B cell (primary cell): ENCODE measurements at regions not wholly inside any gene's neighbourhood (a gene's known extent, or its start where the extent isn't known, plus 50 kb on each side); places are given as distances from the start of the nearest gene placed in this dataset.

Source experiments
- ATAC-seq: fragments of 200-7000 bp; cut with Tn5 transposase; one replicate; pipeline ENCODE4 v1.10.0; 2021; ENCODE audit warnings: low read depth, mild to moderate bottlenecking, moderate number of reproducible peaks, moderate library complexity
- CTCF ChIA-PET: fragments of 350-600 bp; sonication (Branson Sonifier 250); formaldehyde crosslinking; loops from one replicate; lab custom pipeline; 2021; ENCODE audit warnings: antibody characterized with exemption, inconsistent platforms; lab: Charles Lee
- POLR2A ChIA-PET: fragments of 350-600 bp; sonication (Branson Sonifier 250); formaldehyde crosslinking; loops from one replicate; lab custom pipeline; 2021; ENCODE audit warnings: antibody characterized with exemption; lab: Charles Lee
- DNase-seq: peaks from one replicate; pipeline ENCODE4 v3.0.0; 2013
- H2AFZ ChIP-seq: 2 replicates; pipeline ENCODE4 v1.6.1; 2012; ENCODE audit warnings: mild to moderate bottlenecking, low read depth, low read length; ENCODE audit not compliant: insufficient read depth, poor library complexity, severe bottlenecking
- H3K27ac ChIP-seq, 2 donors: 1 replicate in 1 of 2; 2 replicates in 1 of 2; pipeline ENCODE4 v1.5.1; 2012 to 2013; ENCODE audit warnings: low read length in 2 of 2, mild to moderate bottlenecking in 2 of 2, moderate library complexity in 1 of 2
- H3K27me3 ChIP-seq, 4 experiments: fragments of 200-600 bp in 1 of 4; sonication (generic) in 1 of 4; replicated peaks in 1 of 4; 1 replicate in 2 of 4; 2 replicates in 2 of 4; pipeline versions ENCODE4 v1.6.1 to v1.7.0; 2013 to 2016; ENCODE audit warnings: low read length in 3 of 4, mild to moderate bottlenecking in 2 of 4, mixed read lengths in 1 of 4, moderate library complexity in 1 of 4; ENCODE audit not compliant: insufficient read depth in 4 of 4, control insufficient read depth in 3 of 4; ENCODE audit errors: control extremely low read depth in 1 of 4
- H3K36me3 ChIP-seq, 2 experiments: replicated peaks in 1 of 2; 1 replicate in 1 of 2; 2 replicates in 1 of 2; pipeline versions ENCODE4 v1.6.1 to v1.7.1; 2013; ENCODE audit warnings: low read length in 1 of 2; ENCODE audit not compliant: insufficient read depth in 2 of 2, control insufficient read depth in 1 of 2; ENCODE audit errors: control extremely low read depth in 1 of 2, extremely low read depth in 1 of 2
- H3K4me1 ChIP-seq, 2 donors: fragments of 200-600 bp in 1 of 2; sonication (generic) in 1 of 2; 1 replicate in 1 of 2; 2 replicates in 1 of 2; pipeline versions ENCODE4 v1.5.1 to v1.6.1; 2013 to 2017; ENCODE audit warnings: low read length in 2 of 2; ENCODE audit not compliant: control insufficient read depth in 2 of 2, insufficient read depth in 2 of 2
- H3K4me2 ChIP-seq: replicated peaks from 2 replicates; pipeline ENCODE3; 2012; ENCODE audit warnings: mild to moderate bottlenecking, low read depth, low read length; ENCODE audit not compliant: poor library complexity, severe bottlenecking
- H3K4me3 ChIP-seq, 5 experiments: fragments of 200-600 bp in 1 of 5; sonication (generic) in 1 of 5; 1 replicate in 3 of 5; 2 replicates in 2 of 5; pipeline versions ENCODE4 v1.5.1 to v1.7.0; 2011 to 2016; ENCODE audit warnings: low read length in 4 of 5, mild to moderate bottlenecking in 4 of 5, low read depth in 2 of 5, control low read depth in 1 of 5, moderate library complexity in 1 of 5; ENCODE audit not compliant: insufficient read depth in 1 of 5; ENCODE audit errors: control extremely low read depth in 1 of 5, extremely low read depth in 1 of 5
- H3K79me2 ChIP-seq: fragments of 200-600 bp; sonication (generic); one replicate; pipeline ENCODE4 v1.6.0; 2016; ENCODE audit warnings: low read length; ENCODE audit not compliant: control insufficient read depth, insufficient read depth
- H3K9ac ChIP-seq: fragments of 200-600 bp; sonication (generic); 2 replicates; pipeline ENCODE4 v1.6.1; 2017; ENCODE audit warnings: mild to moderate bottlenecking, low read length, moderate library complexity
- H3K9me3 ChIP-seq, 3 donors: one replicate each; pipeline versions ENCODE4 v1.6.1 to v1.7.1; 2013; ENCODE audit warnings: low read length in 2 of 3; ENCODE audit not compliant: control insufficient read depth in 2 of 3, insufficient read depth in 1 of 3; ENCODE audit errors: control extremely low read depth in 1 of 3
- H4K20me1 ChIP-seq: 2 replicates; pipeline ENCODE4 v1.6.0; 2012; ENCODE audit warnings: mild to moderate bottlenecking, low read length; ENCODE audit not compliant: insufficient read depth, control insufficient read depth, poor library complexity, severe bottlenecking
- H3K27ac Mint-ChIP-seq: one replicate; pipeline ENCODE4 v1.8.0; 2021; ENCODE audit warnings: mixed read lengths
- H3K27me3 Mint-ChIP-seq: one replicate; pipeline ENCODE4 v1.8.0; 2021; ENCODE audit warnings: mixed read lengths
- H3K4me1 Mint-ChIP-seq: one replicate; pipeline ENCODE4 v1.8.0; 2021; ENCODE audit warnings: mixed read lengths
- H3K4me3 Mint-ChIP-seq: one replicate; pipeline ENCODE4 v1.8.0; 2021; ENCODE audit warnings: mixed read lengths
- H3K9me3 Mint-ChIP-seq: one replicate; pipeline ENCODE4 v1.8.0; 2022; ENCODE audit warnings: mixed read lengths; ENCODE audit not compliant: insufficient read depth
- CTCF ChIP-seq: fragments of 200-600 bp; IDR thresholded peaks from one replicate; pipeline ENCODE4 v1.8.0; 2022; ENCODE audit warnings: antibody characterized with exemption, mild to moderate bottlenecking
- EZH2 ChIP-seq: IDR thresholded peaks from 2 replicates; pipeline ENCODE4 v1.6.1; 2012; ENCODE audit warnings: borderline replicate concordance, low read depth, mild to moderate bottlenecking, moderate library complexity, low read length; ENCODE audit not compliant: insufficient read depth, poor library complexity, severe bottlenecking
- WGBS: methylation state at CpG from one replicate; pipeline ENCODE4 v1.1.5; 2013; ENCODE audit warnings: missing lambda C conversion rate; ENCODE audit not compliant: insufficient coverage; 5-methylcytosine and 5-hydroxymethylcytosine counted together
- intact Hi-C: fragments of 100-400 bp; cut with micrococcal nuclease; formaldehyde crosslinking; loops from one replicate; pipeline ENCODE4 v1.10.0; 2022

GRCh38 chr13:106095919-106096318 is 439.5 kb downstream of the EFNB2 start:
- H3K79me2 ChIP-seq = no peaks in the 10 kb centered on the region
- ChIA-PET CTCF (no interaction called here), POLR2A (no interaction called here)
- H3K4me2 ChIP-seq = no peak overlapping the region
- 95% methylated on average over 3 of the region's 4 CpGs for WGBS
- no peaks in the 10 kb centered on the region for H3K4me1 ChIP-seq
- H3K27ac Mint-ChIP-seq = no peak overlapping the region
- intact Hi-C loops = no loop called here
- H4K20me1 ChIP-seq = no peaks in the 10 kb centered on the region
- no peaks in the 10 kb centered on the region for H3K9me3 Mint-ChIP-seq
- no peak overlapping the region for H3K4me3 Mint-ChIP-seq
- H3K27me3 Mint-ChIP-seq = no peaks in the 10 kb centered on the region
- H3K36me3 ChIP-seq = no peaks in the 10 kb centered on the region
- TF ChIP-seq EZH2 (no peak), CTCF (no peak)
- no peak overlapping the region for H3K9ac ChIP-seq
- no peak overlapping the region for H3K27ac ChIP-seq
- no peak overlapping the region for H3K4me3 ChIP-seq
- no peaks in the 10 kb centered on the region for H3K27me3 ChIP-seq
- ATAC-seq = no peak
- no peak overlapping the region for H2AFZ ChIP-seq
- H3K4me1 Mint-ChIP-seq = no peaks in the 10 kb centered on the region
- no peak for DNase-seq
- no peaks in the 10 kb centered on the region for H3K9me3 ChIP-seq

- POLR2A ChIA-PET = no interaction called here
- 80% methylated on average over 4 of the region's 4 CpGs for WGBS
Observed at GRCh38 chr13:106095406-106095805, 440.1 kb downstream of the EFNB2 start.

More at GRCh38 chr13:106095406-106095805, 440.1 kb downstream of the EFNB2 start:
- CTCF ChIA-PET = no interaction called here
- Mint-ChIP-seq H3K4me1 (no peaks in the 10 kb centered on the region), H3K9me3 (no peaks in the 10 kb centered on the region), H3K4me3 (no peak overlapping the region), H3K27ac (no peak overlapping the region), H3K27me3 (no peaks in the 10 kb centered on the region)
- DNase-seq (no peak), ATAC-seq (no peak)
- H3K27me3 ChIP-seq = no peaks in the 10 kb centered on the region
- H3K9me3 ChIP-seq = peaks cover 0 to under 1% (median 0%) of the 10 kb centered on the region in 3 donors
- no peaks in the 10 kb centered on the region for H3K79me2 ChIP-seq
- no peaks in the 10 kb centered on the region for H4K20me1 ChIP-seq
- no peak overlapping the region for H3K4me3 ChIP-seq
- H3K27ac ChIP-seq = no peak overlapping the region
- intact Hi-C loops = no loop called here
- no peaks in the 10 kb centered on the region for H3K36me3 ChIP-seq
- no peak overlapping the region for H2AFZ ChIP-seq
- TF ChIP-seq CTCF (no peak), EZH2 (no peak)
- H3K4me1 ChIP-seq = no peaks in the 10 kb centered on the region
- H3K9ac ChIP-seq = no peak overlapping the region
- H3K4me2 ChIP-seq = no peak overlapping the region
